SK-N-SH (cell line): ENCODE measurements at regions not wholly inside any gene's neighbourhood (a gene's known extent, or its start where the extent isn't known, plus 50 kb on each side); places are given as distances from the start of the nearest gene placed in this dataset.

Experiments
- CTCF ChIA-PET: fragments of 300-600, 350-600 bp; formaldehyde crosslinking; extraction: SDS; loops from one replicate; lab custom pipeline; 2021; lab: Yijun Ruan, JAX
- POLR2A ChIA-PET: fragments of 350-600 bp; sonication (Branson Sonifier 250); formaldehyde crosslinking; extraction: SDS; loops from one replicate; lab custom pipeline; 2020; ENCODE audit warnings: antibody characterized with exemption, inconsistent platforms; lab: Yijun Ruan, JAX
- DNase-seq: peaks from one replicate; pipeline ENCODE4 v3.0.0; 2012
- H2AFZ ChIP-seq: fragments of 200-600 bp; sonication (generic); 2 replicates; pipeline ENCODE4 v1.8.1; 2016; ENCODE audit warnings: antibody characterized with exemption, mild to moderate bottlenecking, low read depth
- H3F3A ChIP-seq: fragments of 200-600 bp; sonication (generic); replicated peaks from 2 replicates; pipeline ENCODE3; 2016; ENCODE audit warnings: antibody characterized with exemption, mild to moderate bottlenecking; ENCODE audit not compliant: insufficient read depth
- H3K27ac ChIP-seq, 2 experiments: fragments of 200-500 bp in 1 of 2; fragments of 200-600 bp in 1 of 2; sonication (Bioruptor generic) in 1 of 2; sonication (generic), shearing (Covaris generic) in 1 of 2; 2 replicates each; pipeline versions ENCODE4 v1.5.1 to v1.6.1; 2014 to 2016; ENCODE audit warnings: low read depth in 2 of 2, inconsistent platforms in 1 of 2, low read length in 1 of 2, mild to moderate bottlenecking in 1 of 2, mixed read lengths in 1 of 2
- H3K27me3 ChIP-seq: fragments of 200-600 bp; sonication (generic), shearing (Covaris generic); 2 replicates; pipeline ENCODE4 v1.6.1; 2016; ENCODE audit warnings: mixed run types; ENCODE audit not compliant: insufficient read depth
- H3K36me3 ChIP-seq, 2 experiments: fragments of 200-500 bp in 1 of 2; fragments of 200-600 bp in 1 of 2; sonication (Bioruptor generic) in 1 of 2; sonication (generic) in 1 of 2; replicated peaks in 1 of 2; 2 replicates each; pipeline versions ENCODE3 to v1.5.1; 2014 to 2016; ENCODE audit warnings: low read length in 1 of 2, mild to moderate bottlenecking in 1 of 2; ENCODE audit not compliant: insufficient read depth in 2 of 2, control insufficient read depth in 1 of 2
- H3K4me1 ChIP-seq, 2 experiments: fragments of 200-500 bp in 1 of 2; fragments of 200-600 bp in 1 of 2; sonication (Bioruptor generic) in 1 of 2; sonication (generic), shearing (Covaris generic) in 1 of 2; 2 replicates each; pipeline versions ENCODE4 v1.5.1 to v1.6.1; 2014 to 2016; ENCODE audit warnings: low read depth in 1 of 2, low read length in 1 of 2, mixed run types in 1 of 2; ENCODE audit not compliant: insufficient read depth in 2 of 2, control insufficient read depth in 1 of 2
- H3K4me2 ChIP-seq: fragments of 200-600 bp; sonication (generic), shearing (Covaris generic); 2 replicates; pipeline ENCODE4 v1.6.1; 2017; ENCODE audit warnings: mixed run types
- H3K4me3 ChIP-seq, 2 experiments: fragments of 200-500 bp in 1 of 2; fragments of 200-600 bp in 1 of 2; sonication (Bioruptor generic) in 1 of 2; sonication (generic), shearing (Covaris generic) in 1 of 2; 2 replicates each; pipeline versions ENCODE4 v1.5.1 to v1.8.1; 2014 to 2016; ENCODE audit warnings: low read depth in 2 of 2, inconsistent platforms in 1 of 2, low read length in 1 of 2, mild to moderate bottlenecking in 1 of 2, mixed read lengths in 1 of 2, moderate library complexity in 1 of 2
- H3K79me2 ChIP-seq: fragments of 200-600 bp; sonication (generic); 2 replicates; pipeline ENCODE4 v1.8.1; 2017; ENCODE audit warnings: mild to moderate bottlenecking; ENCODE audit not compliant: insufficient read depth
- H3K9ac ChIP-seq: fragments of 200-600 bp; sonication (generic); 2 replicates; pipeline ENCODE4 v1.6.1; 2017; ENCODE audit warnings: mixed run types
- H3K9me2 ChIP-seq: fragments of 200-600 bp; sonication (generic); 2 replicates; pipeline ENCODE4 v1.6.1; 2017; ENCODE audit warnings: mixed run types
- H3K9me3 ChIP-seq: fragments of 200-600 bp; sonication (generic); 2 replicates; pipeline ENCODE4 v1.6.1; 2017; ENCODE audit warnings: mixed run types, mild to moderate bottlenecking, moderate library complexity
- H4K20me1 ChIP-seq: fragments of 200-600 bp; sonication (generic); 2 replicates; pipeline ENCODE4 v1.6.1; 2017; ENCODE audit warnings: mild to moderate bottlenecking, mixed run types; ENCODE audit not compliant: insufficient read depth
- ELF1 ChIP-seq: IDR thresholded peaks from 2 replicates; pipeline ENCODE4 v1.4.0; 2012
- EZH2phosphoT487 ChIP-seq: fragments of 200-600 bp; sonication (generic); IDR thresholded peaks from 2 replicates; pipeline ENCODE4 v1.6.1; 2017; ENCODE audit warnings: low read depth, mixed run types, mild to moderate bottlenecking, antibody characterized with exemption, moderate library complexity, borderline replicate concordance
- GABPA ChIP-seq: IDR thresholded peaks from 2 replicates; pipeline ENCODE4 v1.4.0; 2012; ENCODE audit warnings: low read depth, mild to moderate bottlenecking
- GATA2 ChIP-seq: sonication (generic); formaldehyde crosslinking; IDR thresholded peaks from 2 replicates; pipeline ENCODE4 v1.5.0; 2020; ENCODE audit warnings: mild to moderate bottlenecking, missing genetic modification reagents
- JUND ChIP-seq: IDR thresholded peaks from 2 replicates; pipeline ENCODE4 v1.4.0; 2012
- MEF2A ChIP-seq: IDR thresholded peaks from 2 replicates; pipeline ENCODE4 v1.4.0; 2012; ENCODE audit warnings: low read depth, borderline replicate concordance
- NRF1 ChIP-seq: IDR thresholded peaks from 2 replicates; pipeline ENCODE4 v1.6.1; 2012; ENCODE audit warnings: low read depth, mild to moderate bottlenecking, low read length
- RCOR1 ChIP-seq: fragments of 150-350 bp; IDR thresholded peaks from 2 replicates; pipeline ENCODE4 v1.6.1; 2017; ENCODE audit warnings: antibody characterized with exemption, low read length
- REST ChIP-seq: IDR thresholded peaks from 2 replicates; pipeline ENCODE4 v1.6.1; 2012; ENCODE audit warnings: mild to moderate bottlenecking, low read depth, low read length, moderate library complexity
- SIN3A ChIP-seq: IDR thresholded peaks from 2 replicates; pipeline ENCODE4 v1.6.1; 2012; ENCODE audit warnings: low read depth, mild to moderate bottlenecking, low read length, moderate library complexity, borderline replicate concordance
- SMC3 ChIP-seq: IDR thresholded peaks from 2 replicates; pipeline ENCODE4 v1.6.1; 2012; ENCODE audit warnings: low read depth, low read length, improper control_type of control experiment
- TAF1 ChIP-seq: IDR thresholded peaks from 2 replicates; pipeline ENCODE4 v1.6.1; 2012; ENCODE audit warnings: low read depth, mild to moderate bottlenecking, low read length, moderate library complexity, borderline replicate concordance
- TCF12 ChIP-seq: IDR thresholded peaks from 2 replicates; pipeline ENCODE4 v1.4.0; 2012
- WGBS: methylation state at CpG from one replicate; pipeline ENCODE4 v1.1.6; 2017; ENCODE audit warnings: low lambda C conversion rate; 5-methylcytosine and 5-hydroxymethylcytosine counted together
- TF ChIP-seq, protein P1 (sequence below): fragments of 150-350 bp; IDR thresholded peaks from 2 replicates; pipeline ENCODE4 v1.6.1; 2016; ENCODE audit warnings: mild to moderate bottlenecking, low read depth, low read length
- TF ChIP-seq, protein P2 (sequence below): fragments of 200-600 bp; sonication (generic); IDR thresholded peaks from 2 replicates; pipeline ENCODE4 v1.6.1; 2017; ENCODE audit warnings: antibody characterized with exemption, mild to moderate bottlenecking, moderate library complexity
- TF ChIP-seq, protein P3 (sequence below): fragments of 150-350 bp; IDR thresholded peaks from 2 replicates; pipeline ENCODE4 v1.6.1; 2017; ENCODE audit warnings: antibody characterized with exemption, low read length, low read depth, borderline replicate concordance
- TF ChIP-seq, protein P4 (sequence below): IDR thresholded peaks from 2 replicates; pipeline ENCODE4 v1.4.0; 2012; ENCODE audit warnings: low read depth

DNA sequence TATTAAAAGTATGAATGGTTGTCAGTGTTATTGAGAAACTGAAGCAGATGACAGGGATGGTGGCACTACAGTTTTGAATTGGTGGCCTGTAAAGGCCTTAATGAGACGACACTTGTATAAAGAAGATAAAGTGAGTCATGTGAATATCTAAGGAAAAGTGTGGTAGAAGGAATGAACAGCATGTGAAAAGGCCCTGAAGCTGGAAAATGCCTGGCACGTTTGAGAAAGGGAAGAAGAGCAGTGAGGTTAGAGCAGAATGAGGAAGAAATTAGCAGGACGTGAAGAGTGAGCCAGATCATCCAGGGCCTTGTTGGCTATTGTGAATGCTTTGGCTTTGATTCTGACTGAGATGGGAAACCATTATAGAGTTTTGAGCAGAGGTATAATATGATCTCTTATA, 387.6 kb upstream of the DPH6 start:
- DNase-seq = no peak
- Histone ChIP-seq H3K4me2 (no peak overlapping the region), H3F3A (no peaks in the 10 kb centered on the region), H3K9me3 (no peaks in the 10 kb centered on the region), H3K4me3 (no peak overlapping the region), H3K9me2 (no peaks in the 10 kb centered on the region), H3K27me3 (no peaks in the 10 kb centered on the region), H3K4me1 (peaks cover 0 to 6% of the 10 kb centered on the region in 2 experiments; a peak in 2 of 4 replicates), H4K20me1 (no peaks in the 10 kb centered on the region), H2AFZ (no peak overlapping the region), H3K9ac (no peak overlapping the region), H3K79me2 (no peaks in the 10 kb centered on the region; the same call in 1 of the 2 replicates), H3K27ac (no peak overlapping the region), H3K36me3 (no peaks in the 10 kb centered on the region)
- TF ChIP-seq JUND = no peak
- TF ChIP-seq TCF12 = no peak
- TF ChIP-seq, protein P1, sequence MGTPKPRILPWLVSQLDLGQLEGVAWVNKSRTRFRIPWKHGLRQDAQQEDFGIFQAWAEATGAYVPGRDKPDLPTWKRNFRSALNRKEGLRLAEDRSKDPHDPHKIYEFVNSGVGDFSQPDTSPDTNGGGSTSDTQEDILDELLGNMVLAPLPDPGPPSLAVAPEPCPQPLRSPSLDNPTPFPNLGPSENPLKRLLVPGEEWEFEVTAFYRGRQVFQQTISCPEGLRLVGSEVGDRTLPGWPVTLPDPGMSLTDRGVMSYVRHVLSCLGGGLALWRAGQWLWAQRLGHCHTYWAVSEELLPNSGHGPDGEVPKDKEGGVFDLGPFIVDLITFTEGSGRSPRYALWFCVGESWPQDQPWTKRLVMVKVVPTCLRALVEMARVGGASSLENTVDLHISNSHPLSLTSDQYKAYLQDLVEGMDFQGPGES = no peak
- TF ChIP-seq EZH2phosphoT487 = no peak
- TF ChIP-seq GATA2 = no peak
- no peak for TF ChIP-seq ELF1
- TF ChIP-seq, protein P2, sequence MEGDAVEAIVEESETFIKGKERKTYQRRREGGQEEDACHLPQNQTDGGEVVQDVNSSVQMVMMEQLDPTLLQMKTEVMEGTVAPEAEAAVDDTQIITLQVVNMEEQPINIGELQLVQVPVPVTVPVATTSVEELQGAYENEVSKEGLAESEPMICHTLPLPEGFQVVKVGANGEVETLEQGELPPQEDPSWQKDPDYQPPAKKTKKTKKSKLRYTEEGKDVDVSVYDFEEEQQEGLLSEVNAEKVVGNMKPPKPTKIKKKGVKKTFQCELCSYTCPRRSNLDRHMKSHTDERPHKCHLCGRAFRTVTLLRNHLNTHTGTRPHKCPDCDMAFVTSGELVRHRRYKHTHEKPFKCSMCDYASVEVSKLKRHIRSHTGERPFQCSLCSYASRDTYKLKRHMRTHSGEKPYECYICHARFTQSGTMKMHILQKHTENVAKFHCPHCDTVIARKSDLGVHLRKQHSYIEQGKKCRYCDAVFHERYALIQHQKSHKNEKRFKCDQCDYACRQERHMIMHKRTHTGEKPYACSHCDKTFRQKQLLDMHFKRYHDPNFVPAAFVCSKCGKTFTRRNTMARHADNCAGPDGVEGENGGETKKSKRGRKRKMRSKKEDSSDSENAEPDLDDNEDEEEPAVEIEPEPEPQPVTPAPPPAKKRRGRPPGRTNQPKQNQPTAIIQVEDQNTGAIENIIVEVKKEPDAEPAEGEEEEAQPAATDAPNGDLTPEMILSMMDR = no peak
- no peak for TF ChIP-seq RCOR1
- TF ChIP-seq TAF1 = no peak
- TF ChIP-seq GABPA = no peak
- no peak for TF ChIP-seq NRF1
- TF ChIP-seq, protein P3, sequence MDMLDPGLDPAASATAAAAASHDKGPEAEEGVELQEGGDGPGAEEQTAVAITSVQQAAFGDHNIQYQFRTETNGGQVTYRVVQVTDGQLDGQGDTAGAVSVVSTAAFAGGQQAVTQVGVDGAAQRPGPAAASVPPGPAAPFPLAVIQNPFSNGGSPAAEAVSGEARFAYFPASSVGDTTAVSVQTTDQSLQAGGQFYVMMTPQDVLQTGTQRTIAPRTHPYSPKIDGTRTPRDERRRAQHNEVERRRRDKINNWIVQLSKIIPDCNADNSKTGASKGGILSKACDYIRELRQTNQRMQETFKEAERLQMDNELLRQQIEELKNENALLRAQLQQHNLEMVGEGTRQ = no peak
- TF ChIP-seq REST = no peak
- TF ChIP-seq MEF2A = no peak
- no peak for TF ChIP-seq SMC3
- TF ChIP-seq SIN3A = no peak
- TF ChIP-seq, protein P4, sequence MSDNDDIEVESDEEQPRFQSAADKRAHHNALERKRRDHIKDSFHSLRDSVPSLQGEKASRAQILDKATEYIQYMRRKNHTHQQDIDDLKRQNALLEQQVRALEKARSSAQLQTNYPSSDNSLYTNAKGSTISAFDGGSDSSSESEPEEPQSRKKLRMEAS = no peak
- ChIA-PET CTCF (no interaction called here), POLR2A (no interaction called here)
- WGBS = 83% methylated on average over 3 of the region's 3 CpGs
